ENCODE measurements at regions not wholly inside any gene's neighbourhood (a gene's known extent, or its start where the extent isn't known, plus 50 kb on each side); places are given as distances from the start of the nearest gene placed in this dataset.
"Not testable (repeated sequence)": the region's sequence is repeated elsewhere in the genome, so short reads cannot be mapped to it uniquely, and the experiment has no call there.

DNA sequence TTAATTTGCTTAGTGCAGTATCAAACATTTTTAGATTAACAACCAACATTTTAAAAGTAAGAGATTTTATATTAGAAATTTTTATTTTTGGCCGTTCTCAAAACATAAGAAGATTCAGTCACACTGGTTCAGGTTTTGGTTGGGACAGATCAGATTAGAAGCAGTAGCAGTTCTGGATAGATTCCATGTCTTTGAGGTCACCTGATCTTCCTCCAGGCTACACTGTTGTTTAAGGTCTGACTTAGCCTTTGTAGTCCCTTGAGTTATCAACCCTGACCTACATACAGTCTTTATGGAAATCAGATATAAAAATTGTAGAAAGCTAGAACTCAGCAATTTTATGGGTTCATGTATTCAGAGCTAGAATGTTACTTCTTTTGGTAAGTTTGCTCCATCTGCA, 910.0 kb upstream of the WWC1 start:
- Histone ChIP-seq H3K4me3 (no peak overlapping the region), H3K27me3 (no peaks in the 10 kb centered on the region), H3K4me1 (replicated peaks in 1 of 2) (no peaks in the 10 kb centered on the region), H3K9me3 (replicated peaks in 1 of 3) (no peaks in the 10 kb centered on the region), H3K27ac (no peak overlapping the region), H3K36me3 (replicated peaks in 1 of 2) (no peaks in the 10 kb centered on the region)
- WGBS, 4 donors: 45 to 63% (median 54%) methylated on average over 1 of the region's 1 CpG
- no peak for TF ChIP-seq POLR2A (IDR thresholded peaks at IDR 0.05)
- TF ChIP-seq, protein P1, sequence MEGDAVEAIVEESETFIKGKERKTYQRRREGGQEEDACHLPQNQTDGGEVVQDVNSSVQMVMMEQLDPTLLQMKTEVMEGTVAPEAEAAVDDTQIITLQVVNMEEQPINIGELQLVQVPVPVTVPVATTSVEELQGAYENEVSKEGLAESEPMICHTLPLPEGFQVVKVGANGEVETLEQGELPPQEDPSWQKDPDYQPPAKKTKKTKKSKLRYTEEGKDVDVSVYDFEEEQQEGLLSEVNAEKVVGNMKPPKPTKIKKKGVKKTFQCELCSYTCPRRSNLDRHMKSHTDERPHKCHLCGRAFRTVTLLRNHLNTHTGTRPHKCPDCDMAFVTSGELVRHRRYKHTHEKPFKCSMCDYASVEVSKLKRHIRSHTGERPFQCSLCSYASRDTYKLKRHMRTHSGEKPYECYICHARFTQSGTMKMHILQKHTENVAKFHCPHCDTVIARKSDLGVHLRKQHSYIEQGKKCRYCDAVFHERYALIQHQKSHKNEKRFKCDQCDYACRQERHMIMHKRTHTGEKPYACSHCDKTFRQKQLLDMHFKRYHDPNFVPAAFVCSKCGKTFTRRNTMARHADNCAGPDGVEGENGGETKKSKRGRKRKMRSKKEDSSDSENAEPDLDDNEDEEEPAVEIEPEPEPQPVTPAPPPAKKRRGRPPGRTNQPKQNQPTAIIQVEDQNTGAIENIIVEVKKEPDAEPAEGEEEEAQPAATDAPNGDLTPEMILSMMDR (IDR thresholded peaks at IDR 0.05): no peak
- intact Hi-C loops (cut with DNase I): no loop called here
- no peak for DNase-seq

DNA sequence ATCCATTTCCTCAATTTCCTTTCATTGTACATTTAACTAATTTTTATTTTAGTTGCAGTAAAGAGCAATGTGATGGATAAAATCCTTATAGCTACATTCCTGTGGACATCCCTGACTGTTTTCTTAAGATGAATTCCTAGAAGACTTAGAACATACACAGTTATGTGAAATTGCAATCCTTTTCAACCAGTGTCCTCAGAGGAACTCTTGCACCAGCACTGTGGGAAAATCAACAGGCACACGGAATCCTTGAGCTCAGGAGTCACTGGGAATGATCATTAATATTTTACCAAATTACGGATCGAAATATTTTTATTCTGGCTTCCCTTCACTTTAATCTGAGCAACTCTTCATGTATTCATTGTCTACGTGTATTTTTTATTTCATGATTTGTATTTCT, 901.9 kb upstream of the WWC1 start:
- Histone ChIP-seq H3K27me3 (no peaks in the 10 kb centered on the region), H3K27ac (no peak overlapping the region), H3K36me3 (replicated peaks in 1 of 2) (no peaks in the 10 kb centered on the region), H3K9me3 (replicated peaks in 1 of 3) (no peaks in the 10 kb centered on the region), H3K4me1 (replicated peaks in 1 of 2) (no peaks in the 10 kb centered on the region), H3K4me3 (no peak overlapping the region)
- TF ChIP-seq POLR2A (IDR thresholded peaks at IDR 0.05): no peak
- TF ChIP-seq, protein P1 (IDR thresholded peaks at IDR 0.05): no peak
- DNase-seq: no peak
- 63 to 85% (median 76%) methylated on average over 4 of the region's 4 CpGs for WGBS, 4 donors
- intact Hi-C loops (cut with DNase I): no loop called here

DNA sequence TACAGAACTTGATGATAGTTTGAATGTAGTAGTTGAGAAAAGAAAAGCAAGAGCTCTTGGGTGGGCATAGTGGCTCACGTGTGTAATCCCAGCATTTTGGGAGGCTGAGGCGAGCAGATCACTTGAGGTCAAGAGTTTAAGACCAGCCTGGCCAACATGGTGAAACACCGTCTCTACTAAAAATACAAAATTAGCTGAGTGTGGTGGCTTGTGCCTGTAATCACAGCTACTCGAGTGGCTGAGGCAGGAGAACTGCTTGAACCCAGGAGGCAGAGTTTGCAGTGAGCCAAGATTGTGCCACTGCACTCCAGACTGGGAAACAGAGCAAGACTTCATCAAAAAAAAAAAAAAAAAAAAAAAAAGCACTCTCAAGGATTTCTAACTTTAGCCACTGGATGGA, 900.2 kb upstream of the WWC1 start:
- WGBS, 4 donors: 74 to 81% (median 80%) methylated on average over 4 of the region's 4 CpGs
- H3K27ac ChIP-seq; intact Hi-C loops (cut with DNase I); H3K9me3 ChIP-seq (replicated peaks in 1 of 3); H3K4me3 ChIP-seq; H3K4me1 ChIP-seq (replicated peaks in 1 of 2); H3K27me3 ChIP-seq; DNase-seq; H3K36me3 ChIP-seq (replicated peaks in 1 of 2): not testable (repeated sequence)

DNA sequence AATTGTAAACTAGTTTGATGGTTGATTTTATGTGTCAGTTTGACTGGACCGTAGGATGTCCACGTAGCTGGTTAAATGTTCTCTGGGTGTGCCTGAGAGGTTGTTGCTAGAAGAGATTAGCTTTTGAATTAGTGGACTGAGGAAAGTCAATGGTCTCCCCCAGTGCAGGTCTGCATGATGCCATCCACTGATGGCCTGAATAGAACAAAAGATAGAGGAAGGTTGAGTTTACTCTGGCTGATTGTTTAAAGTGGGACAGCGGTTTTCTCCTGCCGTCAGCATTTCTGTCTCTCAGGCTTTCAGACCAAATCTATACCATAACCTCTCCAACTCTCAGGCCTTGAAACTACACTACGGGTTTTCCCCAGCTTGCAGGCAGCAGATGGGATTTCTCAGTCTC, 899.2 kb upstream of the WWC1 start:
- TF ChIP-seq POLR2A (IDR thresholded peaks at IDR 0.05): no peak
- TF ChIP-seq, protein P1 (IDR thresholded peaks at IDR 0.05): no peak
- DNase-seq: no peak

DNA sequence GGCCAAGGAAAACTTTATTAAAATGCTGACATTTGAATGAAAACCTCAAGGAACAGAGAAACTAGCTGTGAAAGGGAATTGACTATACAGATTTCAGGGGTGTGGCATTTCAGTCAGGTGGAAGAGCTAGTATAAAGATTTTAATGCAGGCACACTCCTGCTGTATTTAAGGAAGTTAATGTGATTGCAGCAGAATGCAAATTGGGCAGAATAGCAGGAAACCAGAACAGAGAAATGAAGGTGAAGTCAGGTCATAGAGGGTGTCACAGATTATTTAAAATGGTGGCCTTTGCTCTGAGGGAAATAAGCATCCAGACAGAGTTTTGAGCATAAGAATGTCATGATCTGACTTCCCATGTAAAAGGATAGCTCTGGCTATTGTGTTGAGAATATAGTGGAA, 898.1 kb upstream of the WWC1 start:
- TF ChIP-seq, protein P1 (IDR thresholded peaks at IDR 0.05): no peak
- TF ChIP-seq POLR2A (IDR thresholded peaks at IDR 0.05): no peak
- no peaks in the 10 kb centered on the region for H3K4me1 ChIP-seq (replicated peaks in 1 of 2)
- intact Hi-C loops (cut with DNase I): no loop called here
- DNase-seq: no peak
- no peaks in the 10 kb centered on the region for H3K36me3 ChIP-seq (replicated peaks in 1 of 2)
- H3K4me3 ChIP-seq: no peak overlapping the region
- H3K27me3 ChIP-seq: no peaks in the 10 kb centered on the region
- H3K9me3 ChIP-seq (replicated peaks in 1 of 3): no peaks in the 10 kb centered on the region
- no peak overlapping the region for H3K27ac ChIP-seq

More for the DNA sequence above, 899.2 kb upstream of the WWC1 start:
- intact Hi-C loops (cut with DNase I): no loop called here
- H3K27me3 ChIP-seq: no peaks in the 10 kb centered on the region
- H3K27ac ChIP-seq: no peak overlapping the region
- 73 to 79% (median 78%) methylated on average over 3 to 5 of the region's 5 CpGs for WGBS, 4 donors
- no peaks in the 10 kb centered on the region for H3K4me1 ChIP-seq (replicated peaks in 1 of 2)
- no peaks in the 10 kb centered on the region for H3K36me3 ChIP-seq (replicated peaks in 1 of 2)
- no peak overlapping the region for H3K4me3 ChIP-seq
- H3K9me3 ChIP-seq (replicated peaks in 1 of 3): no peaks in the 10 kb centered on the region
